H1 (cell line): ENCODE measurements at regions not wholly inside any gene's neighbourhood (a gene's known extent, or its start where the extent isn't known, plus 50 kb on each side); places are given as distances from the start of the nearest gene placed in this dataset.

Experiments
- CTCF ChIA-PET: fragments of 300-600 bp; sonication (Branson Sonifier 250); formaldehyde crosslinking; loops from one replicate; lab custom pipeline; 2021; ENCODE audit not compliant: partially characterized antibody; lab: Charles Lee
- POLR2A ChIA-PET: fragments of 300-600 bp; sonication (Branson Sonifier 250); formaldehyde crosslinking; loops from one replicate; lab custom pipeline; 2021; ENCODE audit warnings: inconsistent platforms; ENCODE audit not compliant: partially characterized antibody; lab: Charles Lee
- DNase-seq, 2 experiments: peaks; one replicate each; pipeline versions ENCODE4 v3.0.0 to v3.0.0-alpha.2; 2010 to 2022; ENCODE audit warnings: low spot score in 2 of 2, low read depth in 1 of 2, mixed read lengths in 1 of 2
- FAIRE-seq: peaks from 2 replicates; lab custom pipeline; 2011; peaks lifted over from hg19 to GRCh38; lab: Jason Lieb, UNC
- H2AFZ ChIP-seq: 2 replicates; pipeline ENCODE4 v1.8.1; 2012; ENCODE audit warnings: low read length, inconsistent platforms
- H2AK5ac ChIP-seq: 2 replicates; pipeline ENCODE4 v1.6.1; 2013; ENCODE audit warnings: low read depth, low read length
- H2BK120ac ChIP-seq: replicated peaks from 2 replicates; pipeline ENCODE3; 2013; ENCODE audit warnings: low read depth, low read length, inconsistent platforms
- H2BK12ac ChIP-seq: 2 replicates; pipeline ENCODE4 v1.6.1; 2013; ENCODE audit warnings: low read depth, low read length
- H2BK15ac ChIP-seq: 2 replicates; pipeline ENCODE4 v1.6.1; 2013; ENCODE audit warnings: low read length
- H2BK20ac ChIP-seq: 2 replicates; pipeline ENCODE4 v1.6.1; 2013; ENCODE audit warnings: low read length
- H2BK5ac ChIP-seq: 2 replicates; pipeline ENCODE4 v1.6.1; 2013; ENCODE audit warnings: low read depth, low read length
- H3K14ac ChIP-seq: 2 replicates; pipeline ENCODE4 v1.6.1; 2013; ENCODE audit warnings: inconsistent platforms; ENCODE audit not compliant: insufficient read length
- H3K18ac ChIP-seq: 2 replicates; pipeline ENCODE4 v1.6.1; 2013; ENCODE audit warnings: low read length; ENCODE audit errors: extremely low read depth
- H3K23ac ChIP-seq: 2 replicates; pipeline ENCODE4 v1.6.1; 2013; ENCODE audit warnings: inconsistent platforms; ENCODE audit not compliant: insufficient read length
- H3K23me2 ChIP-seq: 2 replicates; pipeline ENCODE4 v1.6.1; 2013; ENCODE audit warnings: low read depth, low read length
- H3K27ac ChIP-seq: 2 replicates; pipeline ENCODE4 v1.6.1; 2011; ENCODE audit warnings: low read depth, low read length, inconsistent platforms
- H3K27me3 ChIP-seq, 4 experiments: replicated peaks in 1 of 4; 1 replicate in 1 of 4; 2 replicates in 3 of 4; pipeline versions ENCODE4 v1.6.1 to v1.8.1; 2011 to 2013; ENCODE audit warnings: low read length in 3 of 4, mild to moderate bottlenecking in 3 of 4, inconsistent platforms in 2 of 4, mixed read lengths in 2 of 4, moderate library complexity in 1 of 4; ENCODE audit not compliant: control insufficient read depth in 3 of 4, insufficient read depth in 3 of 4; ENCODE audit errors: extremely low read depth in 1 of 4
- H3K36me3 ChIP-seq, 4 experiments: 2 replicates each; pipeline versions ENCODE4 v1.6.1 to v1.8.1; 2011 to 2013; ENCODE audit warnings: mild to moderate bottlenecking in 4 of 4, low read length in 3 of 4, moderate library complexity in 2 of 4, control low read depth in 1 of 4, inconsistent platforms in 1 of 4; ENCODE audit not compliant: insufficient read depth in 4 of 4, control insufficient read depth in 2 of 4
- H3K4ac ChIP-seq: replicated peaks from 2 replicates; pipeline ENCODE3; 2013; ENCODE audit warnings: low read length, low read depth, mixed read lengths, inconsistent platforms; ENCODE audit not compliant: insufficient read length
- H3K4me1 ChIP-seq, 4 experiments: replicated peaks in 1 of 4; 1 replicate in 1 of 4; 2 replicates in 3 of 4; pipeline versions ENCODE4 v1.6.1 to v1.8.1; 2011 to 2013; ENCODE audit warnings: low read length in 3 of 4, inconsistent platforms in 2 of 4, mixed read lengths in 1 of 4; ENCODE audit not compliant: insufficient read depth in 4 of 4, control insufficient read depth in 3 of 4
- H3K4me2 ChIP-seq, 2 experiments: 2 replicates each; pipeline versions ENCODE4 v1.6.1 to v1.8.1; 2011 to 2013; ENCODE audit warnings: low read depth in 2 of 2, low read length in 2 of 2, control low read depth in 1 of 2, inconsistent platforms in 1 of 2, mild to moderate bottlenecking in 1 of 2; ENCODE audit not compliant: insufficient read depth in 1 of 2
- H3K4me3 ChIP-seq, 4 experiments: fragments of 200-600, 300-600 bp in 1 of 4; sonication (generic), shearing (Covaris generic), sonication (Bioruptor Twin) in 1 of 4; 2 replicates each; pipeline versions ENCODE4 v1.5.1 to v1.8.1; 2011 to 2016; ENCODE audit warnings: low read length in 4 of 4, low read depth in 3 of 4, control low read depth in 2 of 4, inconsistent platforms in 2 of 4, mild to moderate bottlenecking in 2 of 4, mixed read lengths in 1 of 4, moderate library complexity in 1 of 4; ENCODE audit not compliant: insufficient read depth in 2 of 4; ENCODE audit errors: extremely low read depth in 1 of 4
- H3K56ac ChIP-seq: replicated peaks from 2 replicates; pipeline ENCODE3; 2013; ENCODE audit warnings: low read depth, mild to moderate bottlenecking, mixed read lengths, low read length, inconsistent platforms; ENCODE audit not compliant: insufficient read length
- H3K79me1 ChIP-seq: 2 replicates; pipeline ENCODE4 v1.6.1; 2013; ENCODE audit warnings: low read depth, low read length, control low read depth
- H3K79me2 ChIP-seq, 2 experiments: 2 replicates each; pipeline versions ENCODE4 v1.6.1 to v1.8.1; 2012 to 2013; ENCODE audit warnings: low read length in 2 of 2, mild to moderate bottlenecking in 2 of 2, inconsistent platforms in 1 of 2; ENCODE audit not compliant: insufficient read depth in 2 of 2, control insufficient read depth in 1 of 2
- H3K9ac ChIP-seq, 4 experiments: replicated peaks in 1 of 4; 1 replicate in 1 of 4; 2 replicates in 3 of 4; pipeline versions ENCODE4 v1.6.1 to v1.8.1; 2011 to 2013; ENCODE audit warnings: low read depth in 3 of 4, low read length in 3 of 4, control low read depth in 2 of 4, mild to moderate bottlenecking in 2 of 4, moderate library complexity in 2 of 4, inconsistent platforms in 1 of 4; ENCODE audit errors: extremely low read depth in 1 of 4
- H3K9me3 ChIP-seq, 2 experiments: 2 replicates each; pipeline versions ENCODE4 v1.6.1 to v1.8.1; 2012 to 2013; ENCODE audit warnings: mild to moderate bottlenecking in 2 of 2, moderate library complexity in 2 of 2, control low read depth in 1 of 2, inconsistent platforms in 1 of 2, low read depth in 1 of 2, low read length in 1 of 2, mixed read lengths in 1 of 2; ENCODE audit not compliant: insufficient read depth in 2 of 2
- H4K20me1 ChIP-seq, 2 experiments: replicated peaks in 1 of 2; 2 replicates each; pipeline versions ENCODE3 to v1.8.1; 2011 to 2013; ENCODE audit warnings: inconsistent platforms in 2 of 2, low read length in 2 of 2, mild to moderate bottlenecking in 1 of 2; ENCODE audit not compliant: insufficient read depth in 2 of 2, control insufficient read depth in 1 of 2
- H4K5ac ChIP-seq: 2 replicates; pipeline ENCODE4 v1.6.1; 2013; ENCODE audit warnings: low read length, low read depth, mixed read lengths, inconsistent platforms; ENCODE audit not compliant: insufficient read length
- H4K8ac ChIP-seq: 2 replicates; pipeline ENCODE4 v1.8.0; 2013; ENCODE audit warnings: mild to moderate bottlenecking, moderate library complexity, low read length, inconsistent platforms; ENCODE audit not compliant: insufficient read depth; ENCODE audit errors: extremely low read depth
- H4K91ac ChIP-seq: replicated peaks from 2 replicates; pipeline ENCODE3; 2013; ENCODE audit warnings: low read length, mixed read lengths, inconsistent platforms; ENCODE audit not compliant: insufficient read length
- RAD21 ChIP-seq, 2 experiments: IDR thresholded peaks in 1 of 2; conservative IDR thresholded peaks in 1 of 2; 2 replicates each; pipeline ENCODE4 v1.6.1; 2011; ENCODE audit warnings: low read depth in 2 of 2, low read length in 2 of 2, improper control_type of control experiment in 1 of 2, inconsistent platforms in 1 of 2, mild to moderate bottlenecking in 1 of 2, moderate library complexity in 1 of 2
- TEAD4 ChIP-seq: IDR thresholded peaks from 2 replicates; pipeline ENCODE4 v1.6.1; 2012; ENCODE audit warnings: low read depth, low read length, inconsistent platforms, mixed read lengths
- WGBS, 2 experiments: shearing (Covaris generic) in 1 of 2; methylation state at CpG; one replicate each; pipeline versions ENCODE4 v1.1.6 to v1.1.7; 2013 to 2015; ENCODE audit warnings: low lambda C conversion rate in 2 of 2, mixed read lengths in 2 of 2, inconsistent platforms in 1 of 2, low coverage in 1 of 2, missing lambda C conversion rate in 1 of 2; ENCODE audit not compliant: insufficient replicate concordance in 2 of 2, insufficient coverage in 1 of 2, insufficient read length in 1 of 2; ENCODE audit errors: extremely low coverage in 1 of 2, missing lambda C conversion rate in 1 of 2; 5-methylcytosine and 5-hydroxymethylcytosine counted together
- TF ChIP-seq, protein P1 (sequence below), 3 experiments: IDR thresholded peaks; 1 replicate in 2 of 3; 2 replicates in 1 of 3; pipeline versions ENCODE4 v1.5.1 to v1.6.1; 2011; ENCODE audit warnings: low read length in 3 of 3, mild to moderate bottlenecking in 3 of 3, inconsistent platforms in 2 of 3, low read depth in 1 of 3, moderate library complexity in 1 of 3; ENCODE audit not compliant: insufficient read depth in 1 of 3; ENCODE audit errors: control extremely low read depth in 1 of 3

DNA sequence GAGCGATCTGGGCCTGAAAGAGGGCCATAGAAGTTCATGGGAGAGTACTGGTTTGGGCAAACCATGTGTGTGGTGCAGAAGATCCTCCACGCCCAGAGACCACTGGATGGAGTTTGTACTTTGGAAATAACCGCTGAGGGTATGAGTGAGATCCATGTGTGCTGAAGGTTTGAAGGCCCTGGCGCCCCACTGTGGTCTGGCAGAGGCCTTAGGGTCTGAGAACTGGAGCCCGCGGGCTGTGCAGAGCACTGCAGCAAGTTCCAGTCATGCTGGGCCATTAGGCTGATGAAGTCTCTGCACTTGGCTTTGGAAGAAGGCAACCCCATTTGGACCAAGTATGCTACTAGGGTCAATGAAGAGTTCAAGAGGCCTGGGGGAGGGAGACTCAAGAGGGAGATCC, 186.4 kb downstream of the BUD13 start:
- Histone ChIP-seq H2BK20ac (no peak overlapping the region), H3K36me3 (no peaks in the 10 kb centered on the region), H4K8ac (no peak overlapping the region), H3K4me3 (no peak overlapping the region), H3K4me1 (peaks cover 4 to 12% (median 10%) of the 10 kb centered on the region in 4 experiments; a peak in 6 of 7 replicates), H3K9ac (no peak overlapping the region), H4K5ac (no peak overlapping the region), H2BK5ac (no peak overlapping the region), H3K4ac (no peak overlapping the region), H2AFZ (no peak overlapping the region), H2AK5ac (no peak overlapping the region; the same call in 1 of the 2 replicates), H3K27ac (no peak overlapping the region), H3K27me3 (peaks cover 23 to 46% (median 36%) of the 10 kb centered on the region in 4 experiments), H2BK15ac (no peak overlapping the region), H4K91ac (no peak overlapping the region), H3K14ac (no peak overlapping the region), H3K79me1 (no peaks in the 10 kb centered on the region)
- no peak for DNase-seq
- ChIA-PET POLR2A (no interaction called here), CTCF (interaction anchor here (0.7 to 1.8 kb wide), 5 partner anchors 9 to 145 kb away, joined by 3 to 5 read pairs (median 3); no protein-coding TSS in a partner anchor)
- WGBS, 2 experiments, result 75% methylated on average over 6 of the region's 6 CpGs; no CpG with 5 or more reads in 1 of the 2 experiments
- TF ChIP-seq RAD21 (IDR thresholded peaks at IDR 0.05 in 1 of 2, conservative IDR thresholded peaks at IDR 0.05 in 1 of 2; ENCODE audit: low read depth in 2 of 2, low read length in 2 of 2), result peak in 1 of 2 experiments; percentile 5; a peak in 1 of 4 replicates
- TF ChIP-seq TEAD4, result no peak
- TF ChIP-seq, protein P1, sequence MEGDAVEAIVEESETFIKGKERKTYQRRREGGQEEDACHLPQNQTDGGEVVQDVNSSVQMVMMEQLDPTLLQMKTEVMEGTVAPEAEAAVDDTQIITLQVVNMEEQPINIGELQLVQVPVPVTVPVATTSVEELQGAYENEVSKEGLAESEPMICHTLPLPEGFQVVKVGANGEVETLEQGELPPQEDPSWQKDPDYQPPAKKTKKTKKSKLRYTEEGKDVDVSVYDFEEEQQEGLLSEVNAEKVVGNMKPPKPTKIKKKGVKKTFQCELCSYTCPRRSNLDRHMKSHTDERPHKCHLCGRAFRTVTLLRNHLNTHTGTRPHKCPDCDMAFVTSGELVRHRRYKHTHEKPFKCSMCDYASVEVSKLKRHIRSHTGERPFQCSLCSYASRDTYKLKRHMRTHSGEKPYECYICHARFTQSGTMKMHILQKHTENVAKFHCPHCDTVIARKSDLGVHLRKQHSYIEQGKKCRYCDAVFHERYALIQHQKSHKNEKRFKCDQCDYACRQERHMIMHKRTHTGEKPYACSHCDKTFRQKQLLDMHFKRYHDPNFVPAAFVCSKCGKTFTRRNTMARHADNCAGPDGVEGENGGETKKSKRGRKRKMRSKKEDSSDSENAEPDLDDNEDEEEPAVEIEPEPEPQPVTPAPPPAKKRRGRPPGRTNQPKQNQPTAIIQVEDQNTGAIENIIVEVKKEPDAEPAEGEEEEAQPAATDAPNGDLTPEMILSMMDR (IDR thresholded peaks at IDR 0.05; ENCODE audit: control extremely low read depth in 1 of 3, insufficient read depth in 1 of 3, low read depth in 1 of 3, low read length in 3 of 3), result 0 out of 4 replicates have a peak, but pooled peaks of 1 of the 3 experiments have one; percentile 10
- TF ChIP-seq, all 59 proteins: peak for 2
- no peak for FAIRE-seq
- no peak overlapping the region; the same call in 1 of the 2 replicates for H3K18ac ChIP-seq
- H3K9me3 ChIP-seq, result no peaks in the 10 kb centered on the region
- no peak overlapping the region for H2BK12ac ChIP-seq
- H3K56ac ChIP-seq, result no peak overlapping the region
- no peaks in the 10 kb centered on the region for H4K20me1 ChIP-seq
- H3K4me2 ChIP-seq, result no peak overlapping the region
- H3K23me2 ChIP-seq, result no peaks in the 10 kb centered on the region
- no peak overlapping the region for H3K23ac ChIP-seq
- no peak overlapping the region for H2BK120ac ChIP-seq
- no peaks in the 10 kb centered on the region for H3K79me2 ChIP-seq
